Heart left ventricle (tissue), 13 donors: ENCODE measurements at regions not wholly inside any gene's neighbourhood (a gene's known extent, or its start where the extent isn't known, plus 50 kb on each side); places are given as distances from the start of the nearest gene placed in this dataset.

Experiments used
- CTCF ChIP-seq, 12 donors: fragments of 200-600 bp; sonication (generic) in 4 of 12; IDR thresholded peaks; one replicate each; pipeline versions ENCODE4 v1.5.0 to v1.8.0; 2018 to 2022; ENCODE audit warnings: antibody characterized with exemption in 12 of 12, mild to moderate bottlenecking in 5 of 12
- POLR2A ChIP-seq, 2 donors: fragments of 450-650 bp; IDR thresholded peaks; one replicate each; pipeline ENCODE4 v1.6.1; 2017; ENCODE audit warnings: antibody characterized with exemption in 2 of 2, mild to moderate bottlenecking in 2 of 2, moderate library complexity in 2 of 2
- donor health status: ischemic (EF 13 %, LVEDD 7.1; RV severe dilation, severe dysfunction).
- donor health status: DM: no; HTN: yes; CAD: no.
- donor health status: DM: no; HTN: no; CAD: no.
- donor health status: ischemic (EF 25% LVEDD 6.9; RV normal size, moderate dysfunction).
- donor health status: ischemic (EF 25% LVEDD 5.7; RV mildly dilated, moderate dysfunction).
- donor health status: ischemic (EF 35%, LVEDD 5.7; RV mildly dilated, moderate dysfunction).
- donor health status: nonischemic (EF 11% LVEDD 7.7; RV severe dilation, severe dysfunction).
- donor health status: DM: yes; HTN: yes; CAD: no.
- donor health status: PGD.
- donor health status: ischemic (EF 29% LVEDD 5.4; RV normal size, mild dysfunction).
- donor health status: nonischemic (EF 23%, LVEDD 6.1; RV moderate dilation, normal function).

- no peak for TF ChIP-seq POLR2A (IDR thresholded peaks at IDR 0.05)
- no peak for TF ChIP-seq CTCF (IDR thresholded peaks at IDR 0.05)
Measured at GRCh38 chr6:163634211-163635171, 220.0 kb downstream of the QKI start.
